GM23248 (cell line): ENCODE measurements at regions not wholly inside any gene's neighbourhood (a gene's known extent, or its start where the extent isn't known, plus 50 kb on each side); places are given as distances from the start of the nearest gene placed in this dataset.

Experiments used
- EZH2 ChIP-seq: fragments of 200-600 bp; sonication (generic); IDR thresholded peaks from 2 replicates; pipeline ENCODE4 v1.6.1; 2018; ENCODE audit warnings: antibody characterized with exemption, mild to moderate bottlenecking; ENCODE audit not compliant: insufficient read depth, poor library complexity, severe bottlenecking
- EZH2phosphoT487 ChIP-seq: fragments of 200-600 bp; sonication (generic); IDR thresholded peaks from 2 replicates; pipeline ENCODE4 v1.6.1; 2018; ENCODE audit warnings: antibody characterized with exemption, moderate library complexity, mild to moderate bottlenecking, low read depth; ENCODE audit not compliant: insufficient read depth

DNA sequence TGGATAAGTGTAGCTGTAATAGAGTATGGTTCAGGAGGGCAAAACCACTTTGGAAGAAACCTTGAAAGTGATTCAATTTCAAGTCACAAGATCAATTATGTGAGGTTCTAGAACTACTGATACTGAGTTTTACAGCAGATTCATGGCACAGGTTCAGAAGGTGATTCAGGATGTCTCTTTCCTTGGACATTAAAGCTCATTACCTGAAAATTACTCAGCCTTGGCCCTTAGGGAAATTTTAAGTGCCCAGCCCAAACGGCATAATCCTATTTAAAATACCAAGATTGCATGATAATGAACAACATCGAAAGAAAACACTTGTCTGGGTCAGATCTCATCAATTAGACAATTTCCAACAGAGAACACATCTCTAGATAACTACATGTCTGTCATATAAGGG, 70.2 kb upstream of the SLC38A2 start:
- no peak for TF ChIP-seq EZH2phosphoT487
- TF ChIP-seq EZH2: no peak
